IMR-90 (cell line): ENCODE measurements at regions not wholly inside any gene's neighbourhood (a gene's known extent, or its start where the extent isn't known, plus 50 kb on each side); places are given as distances from the start of the nearest gene placed in this dataset.

Experiments
- CHD1 ChIP-seq: IDR thresholded peaks from 2 replicates; pipeline ENCODE4 v1.6.1; 2012; ENCODE audit warnings: low read depth, low read length, improper control_type of control experiment
- CTCF ChIP-seq: conservative IDR thresholded peaks from 2 replicates; pipeline ENCODE4 v1.5.1; 2012; ENCODE audit warnings: mild to moderate bottlenecking, low read depth, low read length, improper control_type of control experiment
- FOS ChIP-seq: fragments of 150-350 bp; IDR thresholded peaks from 2 replicates; pipeline ENCODE4 v1.6.1; 2016; ENCODE audit warnings: low read depth, low read length
- MAZ ChIP-seq: IDR thresholded peaks from 2 replicates; pipeline ENCODE4 v1.6.1; 2012; ENCODE audit warnings: low read depth, mild to moderate bottlenecking, low read length, improper control_type of control experiment, moderate library complexity, borderline replicate concordance
- MXI1 ChIP-seq: IDR thresholded peaks from 2 replicates; pipeline ENCODE4 v1.6.1; 2012; ENCODE audit warnings: low read depth, mild to moderate bottlenecking, low read length, moderate library complexity, borderline replicate concordance
- POLR2A ChIP-seq: IDR thresholded peaks from 2 replicates; pipeline ENCODE4 v1.6.1; 2012; ENCODE audit warnings: mild to moderate bottlenecking, low read depth, low read length
- RAD21 ChIP-seq: IDR thresholded peaks from 2 replicates; pipeline ENCODE4 v1.6.1; 2012; ENCODE audit warnings: low read length, improper control_type of control experiment
- RFX5 ChIP-seq: IDR thresholded peaks from 2 replicates; pipeline ENCODE4 v1.8.0; 2012; ENCODE audit warnings: low read depth, mild to moderate bottlenecking, low read length, moderate library complexity
- USF2 ChIP-seq: fragments of 150-350 bp; IDR thresholded peaks from 2 replicates; pipeline ENCODE4 v1.6.1; 2017; ENCODE audit warnings: mild to moderate bottlenecking, antibody characterized with exemption, low read length, low read depth

- TF ChIP-seq USF2 (no peak), MXI1 (no peak), CTCF (no peak), FOS (no peak), POLR2A (no peak), RFX5 (no peak), CHD1 (no peak), RAD21 (no peak), MAZ (no peak)
Measured at GRCh38 chr20:56897958-56898349, 268.8 kb downstream of the TFAP2C start.
